Ishikawa (cell line): ENCODE measurements at regions not wholly inside any gene's neighbourhood (a gene's known extent, or its start where the extent isn't known, plus 50 kb on each side); places are given as distances from the start of the nearest gene placed in this dataset.

Source experiments
- CEBPB ChIP-seq: IDR thresholded peaks from 2 replicates; pipeline ENCODE4 v1.6.1; 2012
- CREB1 ChIP-seq: IDR thresholded peaks from 2 replicates; pipeline ENCODE4 v1.6.1; 2012; ENCODE audit warnings: low read depth
- EP300 ChIP-seq: IDR thresholded peaks from 2 replicates; pipeline ENCODE4 v1.6.1; 2012; ENCODE audit warnings: borderline replicate concordance
- MAX ChIP-seq: IDR thresholded peaks from 2 replicates; pipeline ENCODE4 v1.6.1; 2012
- NFIC ChIP-seq: IDR thresholded peaks from 2 replicates; pipeline ENCODE4 v1.6.1; 2012
- RAD21 ChIP-seq: IDR thresholded peaks from 2 replicates; pipeline ENCODE4 v1.6.1; 2012; ENCODE audit warnings: low read depth
- REST ChIP-seq: IDR thresholded peaks from 2 replicates; pipeline ENCODE4 v1.6.1; 2012; ENCODE audit warnings: low read depth, mild to moderate bottlenecking
- TAF1 ChIP-seq: IDR thresholded peaks from 2 replicates; pipeline ENCODE4 v1.6.1; 2012; ENCODE audit warnings: low read depth, mild to moderate bottlenecking
- TCF12 ChIP-seq: IDR thresholded peaks from 2 replicates; pipeline ENCODE4 v1.6.1; 2012; ENCODE audit warnings: low read depth
- USF1 ChIP-seq: IDR thresholded peaks from 2 replicates; pipeline ENCODE4 v1.6.1; 2012
- YY1 ChIP-seq: IDR thresholded peaks from 2 replicates; pipeline ENCODE4 v1.6.1; 2012; ENCODE audit warnings: low read depth
- ZBTB7A ChIP-seq: IDR thresholded peaks from 2 replicates; pipeline ENCODE4 v1.6.1; 2012; ENCODE audit warnings: low read depth

- no peak for TF ChIP-seq ZBTB7A
- no peak for TF ChIP-seq TCF12
- no peak for TF ChIP-seq MAX
- TF ChIP-seq USF1 = no peak
- TF ChIP-seq NFIC = no peak
- TF ChIP-seq CEBPB = no peak
- TF ChIP-seq CREB1 = no peak
- TF ChIP-seq RAD21 = no peak
- no peak for TF ChIP-seq REST
- TF ChIP-seq YY1 = no peak
- TF ChIP-seq TAF1 = no peak
- TF ChIP-seq EP300 = no peak
Measured at GRCh38 chr18:49681387-49681786, 119.5 kb downstream of the LIPG start.
